GM23338 (cell line): ENCODE measurements at regions not wholly inside any gene's neighbourhood (a gene's known extent, or its start where the extent isn't known, plus 50 kb on each side); places are given as distances from the start of the nearest gene placed in this dataset.

Source experiments
- CTCF ChIP-seq, 2 experiments: fragments of 200-600 bp in 1 of 2; sonication (generic) in 1 of 2; conservative IDR thresholded peaks; 2 replicates each; pipeline versions ENCODE4 v1.5.1 to v1.6.1; 2016 to 2017; ENCODE audit warnings: antibody characterized with exemption in 2 of 2, low read depth in 2 of 2, mild to moderate bottlenecking in 2 of 2, moderate library complexity in 1 of 2
- EZH2 ChIP-seq: fragments of 200-600 bp; sonication (generic); IDR thresholded peaks from one replicate; pipeline ENCODE4 v1.8.0; 2017; ENCODE audit warnings: antibody characterized with exemption, mild to moderate bottlenecking, low read depth; ENCODE audit not compliant: unreplicated experiment
- EZH2phosphoT487 ChIP-seq: fragments of 200-600 bp; sonication (generic); IDR thresholded peaks from one replicate; pipeline ENCODE4 v1.8.1; 2018; ENCODE audit warnings: antibody characterized with exemption; ENCODE audit not compliant: unreplicated experiment
- JUNB ChIP-seq: IDR thresholded peaks from one replicate; pipeline ENCODE4 v1.6.1; 2016; ENCODE audit warnings: antibody characterized with exemption; ENCODE audit not compliant: unreplicated experiment
- POLR2AphosphoS5 ChIP-seq: IDR thresholded peaks from 2 replicates; pipeline ENCODE4 v1.6.1; 2016; ENCODE audit warnings: antibody characterized with exemption, low read depth
- ZNF114 ChIP-seq: fragments of 250-450 bp; sonication (Bioruptor Pico); IDR thresholded peaks from 2 replicates; pipeline ENCODE4 v1.5.0; 2020; ENCODE audit warnings: mild to moderate bottlenecking, moderate library complexity

GRCh38 chr10:55441777-55442176 lies 640.7 kb upstream of the PCDH15 start:
- TF ChIP-seq EZH2 (no peak), POLR2AphosphoS5 (no peak), ZNF114 (CRISPR knock-in tag) (no peak), CTCF (conservative IDR thresholded peaks at IDR 0.05; ENCODE audit: low read depth in 2 of 2) (no peak), JUNB (no peak), EZH2phosphoT487 (no peak)
